A673 (cell line): ENCODE measurements at regions not wholly inside any gene's neighbourhood (a gene's known extent, or its start where the extent isn't known, plus 50 kb on each side); places are given as distances from the start of the nearest gene placed in this dataset.
A peak's percentile ranks its signal among the peaks of the same experiment; 100 is the strongest.

ENCODE experiments used
- BruUV-seq: library from RNA; stranded (reverse); fragments of 400-500 nt; replicated peaks from 2 replicates; lab custom pipeline; 2021; lab: Mats Ljungman, UMichigan
- CTCF ChIA-PET: fragments of 300-600 bp; sonication (Branson Sonifier 250); formaldehyde crosslinking; loops from one replicate; lab custom pipeline; 2022; ENCODE audit warnings: antibody characterized with exemption; lab: Charles Lee
- POLR2A ChIA-PET: fragments of 300-600 bp; sonication (Branson Sonifier 250); formaldehyde crosslinking; loops from one replicate; lab custom pipeline; 2022; ENCODE audit warnings: antibody characterized with exemption; ENCODE audit not compliant: low non-redundant PET; lab: Charles Lee
- DNase-seq: peaks from one replicate; pipeline ENCODE4 v3.0.0-alpha.2; 2015; ENCODE audit warnings: low spot score
- H3K27ac ChIP-seq: fragments of 200-600 bp; sonication (generic); 2 replicates; pipeline ENCODE4 v1.5.1; 2016; ENCODE audit warnings: mixed run types, low read depth, mild to moderate bottlenecking, mixed read lengths, antibody characterized with exemption, low read length; ENCODE audit not compliant: poor library complexity, severe bottlenecking
- H3K27me3 ChIP-seq: fragments of 200-600 bp; sonication (generic); replicated peaks from 2 replicates; pipeline ENCODE4 v1.6.1; 2017; ENCODE audit warnings: mixed run types, low read depth, mild to moderate bottlenecking, mixed read lengths, antibody characterized with exemption, low read length; ENCODE audit not compliant: insufficient read depth, poor library complexity
- H3K36me3 ChIP-seq: fragments of 200-600 bp; sonication (generic); 2 replicates; pipeline ENCODE4 v1.6.1; 2016; ENCODE audit warnings: mixed run types, mild to moderate bottlenecking, mixed read lengths, antibody characterized with exemption, low read length; ENCODE audit not compliant: insufficient read depth, poor library complexity, severe bottlenecking
- H3K4me1 ChIP-seq: fragments of 200-600 bp; sonication (generic); 2 replicates; pipeline ENCODE4 v1.6.1; 2017; ENCODE audit warnings: mixed run types, mild to moderate bottlenecking, mixed read lengths, antibody characterized with exemption, low read length; ENCODE audit not compliant: insufficient read depth, poor library complexity, severe bottlenecking
- H3K4me3 ChIP-seq: fragments of 200-600 bp; sonication (generic); 2 replicates; pipeline ENCODE4 v1.5.1; 2016; ENCODE audit warnings: low read depth, mixed run types, mild to moderate bottlenecking, mixed read lengths, low read length; ENCODE audit not compliant: poor library complexity, severe bottlenecking
- H3K9me3 ChIP-seq: fragments of 200-600 bp; sonication (generic); 2 replicates; pipeline ENCODE4 v1.6.1; 2016; ENCODE audit warnings: mixed run types, low read depth, mild to moderate bottlenecking, mixed read lengths, antibody characterized with exemption, low read length; ENCODE audit not compliant: poor library complexity, severe bottlenecking
- EZH2 ChIP-seq: fragments of 200-600 bp; sonication (generic); IDR thresholded peaks from 2 replicates; pipeline ENCODE4 v1.6.1; 2017; ENCODE audit warnings: borderline replicate concordance, low read depth, mild to moderate bottlenecking, mixed read lengths, antibody characterized with exemption, low read length; ENCODE audit not compliant: poor library complexity, severe bottlenecking
- intact Hi-C: fragments of 100-400 bp; cut with micrococcal nuclease; formaldehyde crosslinking; loops from one replicate; pipeline ENCODE4 v1.10.0; 2022; ENCODE audit not compliant: unreplicated experiment
- TF ChIP-seq, protein P1 (sequence below): fragments of 300-800, 200-600 bp; sonication (generic); conservative IDR thresholded peaks from 2 replicates; pipeline ENCODE4 v1.5.1; 2017; ENCODE audit warnings: low read depth, mild to moderate bottlenecking, antibody characterized with exemption, low read length, moderate library complexity, mixed read lengths

DNA sequence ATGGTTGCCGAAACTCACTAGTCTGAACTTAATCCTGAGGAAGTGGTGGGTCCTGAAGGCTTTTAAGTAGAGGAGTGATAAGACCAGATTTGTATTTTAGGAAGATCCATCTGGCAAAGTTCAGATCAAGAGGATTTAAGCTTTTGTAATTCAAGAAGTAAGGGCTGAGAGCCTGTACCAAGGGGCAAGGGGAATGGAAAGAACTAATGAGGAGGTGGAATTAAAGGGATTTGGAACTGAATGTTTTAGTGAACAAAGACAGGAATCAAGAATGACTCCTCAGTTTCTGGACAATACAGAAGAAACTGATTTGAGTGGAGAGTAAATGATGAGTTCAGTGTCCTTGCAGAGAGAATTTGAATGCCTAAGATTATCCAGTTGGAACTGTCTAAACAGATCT lies 249.0 kb downstream of the C7orf25 start:
- H3K27me3 ChIP-seq: no peaks in the 10 kb centered on the region
- POLR2A ChIA-PET: no interaction called here
- peaks cover 16% of the 10 kb centered on the region for H3K9me3 ChIP-seq
- H3K36me3 ChIP-seq: no peaks in the 10 kb centered on the region
- no peak overlapping the region for H3K4me3 ChIP-seq
- H3K27ac ChIP-seq: no peak overlapping the region
- intact Hi-C loops: no loop called here
- H3K4me1 ChIP-seq: no peaks in the 10 kb centered on the region
- CTCF ChIA-PET: no interaction called here
- DNase-seq: no peak
- no TSS peak for BruUV-seq
- TF ChIP-seq, protein P1, sequence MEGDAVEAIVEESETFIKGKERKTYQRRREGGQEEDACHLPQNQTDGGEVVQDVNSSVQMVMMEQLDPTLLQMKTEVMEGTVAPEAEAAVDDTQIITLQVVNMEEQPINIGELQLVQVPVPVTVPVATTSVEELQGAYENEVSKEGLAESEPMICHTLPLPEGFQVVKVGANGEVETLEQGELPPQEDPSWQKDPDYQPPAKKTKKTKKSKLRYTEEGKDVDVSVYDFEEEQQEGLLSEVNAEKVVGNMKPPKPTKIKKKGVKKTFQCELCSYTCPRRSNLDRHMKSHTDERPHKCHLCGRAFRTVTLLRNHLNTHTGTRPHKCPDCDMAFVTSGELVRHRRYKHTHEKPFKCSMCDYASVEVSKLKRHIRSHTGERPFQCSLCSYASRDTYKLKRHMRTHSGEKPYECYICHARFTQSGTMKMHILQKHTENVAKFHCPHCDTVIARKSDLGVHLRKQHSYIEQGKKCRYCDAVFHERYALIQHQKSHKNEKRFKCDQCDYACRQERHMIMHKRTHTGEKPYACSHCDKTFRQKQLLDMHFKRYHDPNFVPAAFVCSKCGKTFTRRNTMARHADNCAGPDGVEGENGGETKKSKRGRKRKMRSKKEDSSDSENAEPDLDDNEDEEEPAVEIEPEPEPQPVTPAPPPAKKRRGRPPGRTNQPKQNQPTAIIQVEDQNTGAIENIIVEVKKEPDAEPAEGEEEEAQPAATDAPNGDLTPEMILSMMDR: no peak
- no peak for TF ChIP-seq EZH2

DNA sequence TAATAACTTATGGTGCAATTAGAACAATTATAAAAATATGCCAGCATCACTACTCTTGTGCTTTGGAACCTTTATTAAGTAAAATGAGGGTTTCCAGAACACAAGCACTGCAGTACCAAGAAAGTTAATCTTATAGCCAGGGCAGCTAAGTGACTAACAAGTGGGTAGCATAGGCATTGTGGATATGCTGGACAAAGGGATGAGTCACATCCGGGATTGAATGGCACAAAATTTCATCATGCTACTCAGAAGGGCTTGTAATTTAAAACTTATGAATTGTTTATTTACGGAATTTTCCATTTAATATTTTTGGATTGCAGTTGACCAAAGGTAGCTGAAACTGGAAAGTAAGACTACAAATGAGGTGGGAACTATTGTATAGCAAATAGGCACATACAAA lies 250.6 kb downstream of the C7orf25 start:
- Histone ChIP-seq H3K27me3 (no peaks in the 10 kb centered on the region), H3K4me3 (no peak overlapping the region), H3K9me3 (peaks cover 3% of the 10 kb centered on the region), H3K4me1 (no peaks in the 10 kb centered on the region), H3K36me3 (no peaks in the 10 kb centered on the region), H3K27ac (no peak overlapping the region)
- DNase-seq: peak; percentile 75
- BruUV-seq: no TSS peak
- ChIA-PET POLR2A (no interaction called here), CTCF (no interaction called here)
- TF ChIP-seq, protein P1: no peak
- no peak for TF ChIP-seq EZH2
- intact Hi-C loops: no loop called here

DNA sequence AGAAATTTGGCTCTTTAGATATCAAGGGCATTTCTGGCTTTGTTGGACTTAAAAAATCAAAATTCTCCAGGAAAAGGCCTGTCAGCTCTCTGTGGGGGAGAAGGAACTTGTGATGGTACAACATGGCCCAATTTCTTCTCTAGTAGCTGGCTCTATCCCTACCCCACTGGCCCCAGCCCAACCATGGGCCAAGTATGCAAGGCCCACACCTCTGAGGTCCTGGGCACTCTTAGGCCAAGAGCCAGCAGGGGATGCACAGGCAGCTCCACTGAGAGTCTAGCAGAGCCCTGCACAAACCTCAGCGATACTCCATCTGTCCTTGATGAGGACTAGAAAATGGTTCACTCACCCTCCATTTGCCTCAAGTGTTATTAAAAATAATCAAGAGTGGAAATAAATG lies 261.2 kb downstream of the C7orf25 start:
- ChIA-PET CTCF (no interaction called here), POLR2A (interaction anchor here (0.6 kb wide), 1 partner anchor 156 kb away, joined by 3 read pairs; no protein-coding TSS in a partner anchor)
- Histone ChIP-seq H3K4me1 (no peaks in the 10 kb centered on the region), H3K27ac (no peak overlapping the region), H3K4me3 (no peak overlapping the region), H3K36me3 (no peaks in the 10 kb centered on the region), H3K9me3 (no peaks in the 10 kb centered on the region), H3K27me3 (no peaks in the 10 kb centered on the region)
- BruUV-seq: no TSS peak
- no peak for DNase-seq
- intact Hi-C loops: no loop called here
- no peak for TF ChIP-seq EZH2
- TF ChIP-seq, protein P1: no peak
